GM12878 (cell line): ENCODE measurements at regions not wholly inside any gene's neighbourhood (a gene's known extent, or its start where the extent isn't known, plus 50 kb on each side); places are given as distances from the start of the nearest gene placed in this dataset.

Experiments
- ATAC-seq: fragments of 200-7000 bp; cut with Tn5 transposase; 3 replicates; pipeline ENCODE4 v1.9.1; 2020; ENCODE audit warnings: mild to moderate bottlenecking, moderate library complexity
- BruUV-seq: library from RNA; stranded (reverse); fragments of 400-500 nt; replicated peaks from 2 replicates; lab custom pipeline; 2021; lab: Mats Ljungman, UMichigan
- CTCF ChIA-PET: fragments of 300-600 bp; sonication (Branson Sonifier 250); formaldehyde crosslinking; extraction: SDS; loops from one replicate; lab custom pipeline; 2021; ENCODE audit warnings: inconsistent platforms; lab: Yijun Ruan, JAX
- POLR2A ChIA-PET: fragments of 350-600 bp; formaldehyde crosslinking; extraction: SDS; loops from one replicate; lab custom pipeline; 2021; ENCODE audit warnings: inconsistent platforms; lab: Charles Lee
- RAD21 ChIA-PET: fragments of 300-600 bp; sonication (Branson Sonifier 250); formaldehyde crosslinking; loops from one replicate; lab custom pipeline; 2023; ENCODE audit warnings: antibody characterized with exemption; ENCODE audit not compliant: unreplicated experiment; lab: Charles Lee
- SMC1A ChIA-PET: fragments of 300-600 bp; sonication (Branson Sonifier 250); formaldehyde crosslinking; loops from one replicate; lab custom pipeline; 2023; ENCODE audit not compliant: unreplicated experiment, uncharacterized antibody; lab: Charles Lee
- DNase-seq: peaks from one replicate; pipeline ENCODE4 v3.0.0-alpha.2; 2011; ENCODE audit warnings: low read depth, low spot score
- FAIRE-seq: peaks from 3 replicates; lab custom pipeline; 2011; peaks lifted over from hg19 to GRCh38; lab: Jason Lieb, UNC
- H2AFZ ChIP-seq: 2 replicates; pipeline ENCODE4 v1.6.0; 2011; ENCODE audit warnings: low read depth, low read length, control low read depth; ENCODE audit not compliant: control insufficient read depth
- H3K27ac ChIP-seq: 2 replicates; pipeline ENCODE4 v1.5.1; 2011; ENCODE audit warnings: control low read depth; ENCODE audit not compliant: control insufficient read depth, insufficient read depth
- H3K27me3 ChIP-seq, 2 experiments: replicated peaks in 1 of 2; 2 replicates each; pipeline versions ENCODE4 v1.6.0 to v1.6.1; 2011; ENCODE audit warnings: low read length in 1 of 2; ENCODE audit not compliant: control insufficient read depth in 2 of 2, insufficient read depth in 2 of 2
- H3K36me3 ChIP-seq, 2 experiments: 2 replicates each; pipeline ENCODE4 v1.5.1; 2011; ENCODE audit warnings: low read length in 1 of 2; ENCODE audit not compliant: control insufficient read depth in 2 of 2, insufficient read depth in 2 of 2
- H3K4me1 ChIP-seq: 2 replicates; pipeline ENCODE4 v1.6.1; 2011; ENCODE audit warnings: mild to moderate bottlenecking, low read length, moderate library complexity, mixed read lengths; ENCODE audit not compliant: control insufficient read depth, insufficient read depth
- H3K4me2 ChIP-seq: 2 replicates; pipeline ENCODE4 v1.6.0; 2011; ENCODE audit warnings: control low read depth; ENCODE audit not compliant: control insufficient read depth, insufficient read depth
- H3K4me3 ChIP-seq: fragments of 200-600 bp; sonication (generic); 2 replicates; pipeline ENCODE4 v1.5.1; 2016
- H3K79me2 ChIP-seq: 2 replicates; pipeline ENCODE4 v1.6.0; 2011; ENCODE audit warnings: low read length; ENCODE audit not compliant: control insufficient read depth, insufficient read depth
- H3K9ac ChIP-seq: 2 replicates; pipeline ENCODE4 v1.8.0; 2011; ENCODE audit warnings: low read length, control low read depth, mixed read lengths; ENCODE audit not compliant: control insufficient read depth, insufficient read depth
- H3K9me3 ChIP-seq: replicated peaks from 3 replicates; pipeline ENCODE4 v1.5.1; 2011; ENCODE audit warnings: mild to moderate bottlenecking, low read length; ENCODE audit not compliant: control insufficient read depth, insufficient read depth
- H4K20me1 ChIP-seq: 2 replicates; pipeline ENCODE4 v1.6.0; 2011; ENCODE audit not compliant: control insufficient read depth, insufficient read depth
- CREM ChIP-seq: IDR thresholded peaks from 2 replicates; pipeline ENCODE4 v1.6.1; 2014; ENCODE audit warnings: antibody characterized with exemption, low read depth
- E4F1 ChIP-seq: fragments of 450-650 bp; IDR thresholded peaks from 2 replicates; pipeline ENCODE4 v1.6.1; 2018; ENCODE audit warnings: borderline replicate concordance, mild to moderate bottlenecking; ENCODE audit not compliant: partially characterized antibody
- FOXK2 ChIP-seq: fragments of 450-650 bp; IDR thresholded peaks from 2 replicates; pipeline ENCODE4 v1.6.1; 2017; ENCODE audit warnings: mild to moderate bottlenecking, moderate library complexity
- FOXM1 ChIP-seq: IDR thresholded peaks from 2 replicates; pipeline ENCODE4 v1.6.1; 2012; ENCODE audit warnings: low read depth, mild to moderate bottlenecking, inconsistent platforms, low read length, moderate library complexity
- GABPA ChIP-seq: IDR thresholded peaks from 2 replicates; pipeline ENCODE4 v1.6.1; 2014; ENCODE audit warnings: antibody characterized with exemption, low read depth, mild to moderate bottlenecking, inconsistent platforms
- KDM1A ChIP-seq: fragments of 200-600 bp; sonication (generic); IDR thresholded peaks from 2 replicates; pipeline ENCODE4 v1.6.1; 2016; ENCODE audit warnings: borderline replicate concordance
- MEF2B ChIP-seq: fragments of 450-650 bp; IDR thresholded peaks from 2 replicates; pipeline ENCODE4 v1.6.1; 2018; ENCODE audit warnings: mild to moderate bottlenecking, moderate library complexity; ENCODE audit not compliant: partially characterized antibody, poor library complexity, severe bottlenecking
- MYC ChIP-seq: IDR thresholded peaks from 2 replicates; pipeline ENCODE4 v1.6.1; 2011; ENCODE audit warnings: mild to moderate bottlenecking, low read length, moderate library complexity, inconsistent platforms; ENCODE audit not compliant: insufficient read depth, insufficient replicate concordance, insufficient read length, severe bottlenecking
- RAD21 ChIP-seq: IDR thresholded peaks from 2 replicates; pipeline ENCODE4 v1.6.1; 2011; ENCODE audit warnings: mild to moderate bottlenecking, low read depth, low read length, moderate library complexity; ENCODE audit not compliant: insufficient read depth
- RCOR1 ChIP-seq: conservative IDR thresholded peaks from 2 replicates; pipeline ENCODE4 v1.6.1; 2012; ENCODE audit warnings: low read depth, low read length, improper control_type of control experiment
- SIN3A ChIP-seq: IDR thresholded peaks from 2 replicates; pipeline ENCODE4 v1.6.1; 2012; ENCODE audit warnings: low read depth, low read length, improper control_type of control experiment
- WRNIP1 ChIP-seq: IDR thresholded peaks from 2 replicates; pipeline ENCODE4 v1.6.1; 2011; ENCODE audit warnings: low read depth, low read length, improper control_type of control experiment, borderline replicate concordance
- ZNF217 ChIP-seq: fragments of 450-650 bp; IDR thresholded peaks from 2 replicates; pipeline ENCODE4 v1.6.1; 2017; ENCODE audit warnings: antibody characterized with exemption, mild to moderate bottlenecking
- ZNF622 ChIP-seq: fragments of 450-650 bp; IDR thresholded peaks from 2 replicates; pipeline ENCODE4 v1.6.1; 2017; ENCODE audit warnings: mild to moderate bottlenecking, inconsistent platforms
- WGBS: methylation state at CpG from one replicate; pipeline ENCODE4 v1.1.6; 2016; ENCODE audit warnings: low lambda C conversion rate; ENCODE audit not compliant: insufficient replicate concordance, insufficient coverage; ENCODE audit errors: missing lambda C conversion rate; 5-methylcytosine and 5-hydroxymethylcytosine counted together
- in situ Hi-C: fragments of 300-500 bp; cut with MboI; formaldehyde crosslinking; loops from 9 replicates; pipeline ENCODE4 v1.14.3; 2018; ENCODE audit warnings: mixed read lengths
- intact Hi-C: fragments of 100-400 bp; cut with micrococcal nuclease; formaldehyde crosslinking; loops from one replicate; pipeline ENCODE4 v1.14.2; 2022; ENCODE audit not compliant: unreplicated experiment
- TF ChIP-seq, protein P1 (sequence below): fragments of 450-650 bp; conservative IDR thresholded peaks from 2 replicates; pipeline ENCODE4 v1.6.1; 2017; ENCODE audit warnings: mild to moderate bottlenecking, moderate library complexity

- no peak for FAIRE-seq
These were observed 82.1 kb upstream of the ONECUT1 start for GRCh38 chr15:52872036-52872818.

More at GRCh38 chr15:52872036-52872818, 82.1 kb upstream of the ONECUT1 start:
- ATAC-seq (no peak), DNase-seq (no peak)
- Histone ChIP-seq H4K20me1 (no peaks in the 10 kb centered on the region), H3K9ac (no peak overlapping the region), H3K79me2 (no peaks in the 10 kb centered on the region), H3K9me3 (no peaks in the 10 kb centered on the region), H2AFZ (no peak overlapping the region), H3K4me2 (no peak overlapping the region), H3K27ac (no peak overlapping the region), H3K36me3 (no peaks in the 10 kb centered on the region), H3K4me1 (no peaks in the 10 kb centered on the region), H3K4me3 (no peak overlapping the region), H3K27me3 (peaks cover 1 to 2% of the 10 kb centered on the region in 2 experiments; a peak in 2 of 4 replicates)
- ChIA-PET SMC1A (no interaction called here), RAD21 (no interaction called here), POLR2A (interaction anchor here (0.6 kb wide), 1 partner anchor 117 kb away, joined by 7 read pairs; no protein-coding TSS in a partner anchor), CTCF (no interaction called here)
- intact Hi-C loops (no loop called here), in situ Hi-C loops (no loop called here)
- no peak for TF ChIP-seq WRNIP1
- TF ChIP-seq SIN3A, result no peak
- no peak for TF ChIP-seq KDM1A
- no peak for TF ChIP-seq FOXM1
- no peak for TF ChIP-seq GABPA
- TF ChIP-seq FOXK2, result no peak
- TF ChIP-seq CREM, result no peak
- no peak for TF ChIP-seq ZNF622
- TF ChIP-seq E4F1, result no peak
- no peak for TF ChIP-seq RCOR1
- TF ChIP-seq, protein P1, sequence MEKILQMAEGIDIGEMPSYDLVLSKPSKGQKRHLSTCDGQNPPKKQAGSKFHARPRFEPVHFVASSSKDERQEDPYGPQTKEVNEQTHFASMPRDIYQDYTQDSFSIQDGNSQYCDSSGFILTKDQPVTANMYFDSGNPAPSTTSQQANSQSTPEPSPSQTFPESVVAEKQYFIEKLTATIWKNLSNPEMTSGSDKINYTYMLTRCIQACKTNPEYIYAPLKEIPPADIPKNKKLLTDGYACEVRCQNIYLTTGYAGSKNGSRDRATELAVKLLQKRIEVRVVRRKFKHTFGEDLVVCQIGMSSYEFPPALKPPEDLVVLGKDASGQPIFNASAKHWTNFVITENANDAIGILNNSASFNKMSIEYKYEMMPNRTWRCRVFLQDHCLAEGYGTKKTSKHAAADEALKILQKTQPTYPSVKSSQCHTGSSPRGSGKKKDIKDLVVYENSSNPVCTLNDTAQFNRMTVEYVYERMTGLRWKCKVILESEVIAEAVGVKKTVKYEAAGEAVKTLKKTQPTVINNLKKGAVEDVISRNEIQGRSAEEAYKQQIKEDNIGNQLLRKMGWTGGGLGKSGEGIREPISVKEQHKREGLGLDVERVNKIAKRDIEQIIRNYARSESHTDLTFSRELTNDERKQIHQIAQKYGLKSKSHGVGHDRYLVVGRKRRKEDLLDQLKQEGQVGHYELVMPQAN, result no peak
- TF ChIP-seq MEF2B, result no peak
- TF ChIP-seq MYC, result no peak
- TF ChIP-seq RAD21, result no peak
- no peak for TF ChIP-seq ZNF217
- no TSS peak for BruUV-seq
- WGBS, result 13% methylated on average over 8 of the region's 8 CpGs
